Left hindlimb (tissue), 1 donor: ENCODE measurements at regions not wholly inside any gene's neighbourhood (a gene's known extent, or its start where the extent isn't known, plus 50 kb on each side); places are given as distances from the start of the nearest gene placed in this dataset.

Experiments
- DNase-seq: peaks from one replicate; pipeline ENCODE4 v3.0.0-alpha.2; 2018

DNA sequence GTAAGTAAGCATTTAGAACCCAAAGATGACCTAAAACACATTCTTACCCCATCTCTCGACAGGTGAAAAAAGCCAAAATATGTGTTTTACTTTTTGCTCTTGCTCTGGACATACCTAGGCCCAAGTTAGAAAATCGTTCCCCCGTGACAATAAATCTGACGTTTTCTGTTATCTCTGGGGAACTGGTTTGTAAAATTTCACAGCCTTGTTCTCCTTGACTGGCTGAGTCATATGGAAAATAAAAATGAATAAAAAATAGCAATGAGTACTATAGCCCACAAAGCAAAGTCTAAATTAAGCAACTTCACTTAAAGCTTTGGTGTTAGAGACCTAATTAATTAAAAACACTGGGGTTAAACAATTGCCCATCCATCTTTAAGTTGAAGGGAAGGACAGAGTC, 286.9 kb upstream of the CLINT1 start:
- DNase-seq, result no peak

DNA sequence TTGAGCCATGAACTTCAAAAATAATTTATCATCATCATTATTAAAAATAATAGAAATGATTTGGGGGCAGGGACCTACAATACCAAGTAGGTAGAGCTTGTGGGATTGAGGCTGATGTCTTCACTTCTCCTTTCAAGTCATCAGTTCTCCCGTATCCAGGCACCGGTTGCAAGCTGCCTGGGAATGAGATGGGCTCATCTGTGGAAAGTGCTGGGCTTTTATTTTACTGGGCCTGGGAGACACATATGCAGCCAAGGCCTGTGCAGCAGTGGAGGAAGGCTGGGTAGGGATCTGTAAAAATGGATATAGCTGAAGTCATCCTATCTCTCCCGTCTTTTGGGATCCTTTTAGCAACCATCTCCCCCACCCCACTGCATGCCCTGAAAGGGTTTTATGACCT, 284.1 kb upstream of the CLINT1 start:
- no peak for DNase-seq

- no peak for DNase-seq
Observed at GRCh38 chr5:158142156-158142555, 283.2 kb upstream of the CLINT1 start.

GRCh38 chr5:158140120-158140731, 281.3 kb upstream of the CLINT1 start:
- DNase-seq, result no peak

- no peak for DNase-seq
Observed at GRCh38 chr5:158139161-158139560, 280.2 kb upstream of the CLINT1 start.

DNA sequence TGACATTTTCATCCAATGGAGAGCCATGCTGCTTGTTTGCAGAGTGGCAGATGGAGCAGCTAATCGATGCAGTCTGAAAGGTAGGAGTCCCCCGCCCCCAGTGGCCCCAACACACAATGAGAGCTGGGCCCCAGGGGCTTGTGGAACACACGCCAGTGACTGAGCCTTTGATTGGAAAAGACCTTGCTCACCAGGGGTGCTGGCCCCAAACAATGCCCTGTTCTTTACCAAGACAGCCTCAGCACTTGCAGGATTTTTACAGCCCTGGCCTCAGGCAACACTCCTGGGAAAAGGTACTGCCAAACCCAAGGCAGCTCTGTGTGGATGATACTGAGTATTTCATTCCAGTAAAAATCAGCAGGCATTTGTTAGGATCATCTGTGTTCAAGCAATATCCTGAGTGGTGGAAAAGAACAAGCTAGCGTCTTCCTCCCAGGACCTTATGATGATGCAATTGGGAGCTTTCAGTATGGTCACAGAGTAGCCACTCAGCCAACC, 276.8 kb upstream of the CLINT1 start:
- peak; percentile 34 for DNase-seq

GRCh38 chr5:158133369-158133768, 274.4 kb upstream of the CLINT1 start:
- no peak for DNase-seq

- no peak for DNase-seq
Observed at GRCh38 chr5:158127536-158127935, 268.6 kb upstream of the CLINT1 start.

DNA sequence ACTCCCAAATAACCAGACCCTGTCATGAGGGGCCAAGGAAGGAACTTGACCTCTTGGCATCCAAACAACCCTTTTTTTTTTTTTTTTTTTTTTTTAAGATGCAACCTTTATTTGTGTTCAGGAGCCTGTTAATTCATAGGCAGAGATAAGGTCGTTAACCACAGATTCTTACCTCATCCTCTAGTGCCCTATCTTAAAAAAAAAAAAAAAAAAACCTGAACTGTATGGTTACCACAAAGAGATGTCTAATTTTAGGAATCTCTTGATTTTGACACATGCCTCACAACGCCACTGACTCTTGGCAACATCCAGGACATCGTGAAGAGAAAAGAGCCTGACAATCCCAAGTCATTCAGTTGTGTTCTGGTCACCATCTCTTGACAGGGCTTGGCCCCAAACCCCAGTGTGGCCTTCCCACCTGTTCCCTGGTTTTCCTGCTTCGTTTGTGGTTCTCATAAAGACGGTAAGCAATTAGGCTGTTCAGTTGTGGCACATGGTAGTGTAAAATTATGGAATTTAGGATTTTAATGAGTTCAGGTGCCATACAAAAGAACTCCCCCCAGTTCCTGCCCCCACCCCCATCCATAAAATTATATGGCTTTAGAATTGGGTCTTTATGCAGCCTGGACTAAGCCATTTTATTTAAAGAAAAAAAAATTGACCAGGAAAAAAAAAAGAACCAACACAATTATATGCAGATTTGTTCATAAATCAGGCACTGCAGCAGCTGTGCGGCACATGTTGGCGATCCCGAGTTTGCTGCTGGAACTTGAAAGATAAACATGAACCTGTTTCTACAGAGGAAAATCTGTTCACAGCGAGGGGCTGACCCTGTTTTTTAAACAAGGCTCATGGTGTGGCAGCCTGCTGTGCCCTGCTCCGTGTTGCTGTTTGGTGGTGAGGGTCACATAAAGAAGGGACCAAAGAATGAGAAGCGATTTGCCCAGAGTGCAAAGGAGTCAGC, 267.8 kb upstream of the CLINT1 start:
- peak; percentile 34 for DNase-seq

DNA sequence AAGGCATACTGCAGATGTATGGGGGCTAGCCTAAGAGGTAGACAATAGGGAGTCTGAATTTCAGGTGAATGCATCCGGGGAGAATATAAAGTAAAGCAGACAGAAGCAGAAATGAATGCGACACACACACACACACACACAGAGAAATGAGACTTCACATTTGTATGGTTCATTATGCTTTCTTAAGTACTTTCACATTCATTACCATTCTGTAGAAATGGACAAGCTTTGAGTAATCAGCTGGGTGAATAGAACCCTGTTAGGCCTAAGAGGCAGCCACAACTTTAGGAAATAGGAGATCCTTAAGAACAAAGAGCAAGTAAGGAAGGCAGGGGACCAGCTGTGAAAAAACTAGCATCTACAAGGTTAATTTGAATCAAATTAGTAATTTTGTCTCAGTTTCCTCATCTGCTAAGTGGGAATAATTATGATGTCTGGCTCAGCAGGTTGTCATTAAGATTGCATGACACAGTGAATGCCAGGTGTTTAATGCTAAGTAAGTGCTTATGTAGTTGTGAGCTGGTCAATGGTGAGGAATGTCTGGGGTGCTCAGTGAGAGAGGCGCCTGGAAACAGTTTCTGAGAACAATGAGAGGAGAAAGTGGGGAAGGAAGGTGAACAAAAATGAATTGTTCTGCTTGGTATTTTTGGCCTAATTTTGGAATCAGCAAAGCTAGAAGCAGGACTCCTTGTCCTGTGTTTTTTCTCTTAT, 265.8 kb upstream of the CLINT1 start:
- no peak for DNase-seq

GRCh38 chr5:158123595-158123994, 264.6 kb upstream of the CLINT1 start:
- no peak for DNase-seq

DNA sequence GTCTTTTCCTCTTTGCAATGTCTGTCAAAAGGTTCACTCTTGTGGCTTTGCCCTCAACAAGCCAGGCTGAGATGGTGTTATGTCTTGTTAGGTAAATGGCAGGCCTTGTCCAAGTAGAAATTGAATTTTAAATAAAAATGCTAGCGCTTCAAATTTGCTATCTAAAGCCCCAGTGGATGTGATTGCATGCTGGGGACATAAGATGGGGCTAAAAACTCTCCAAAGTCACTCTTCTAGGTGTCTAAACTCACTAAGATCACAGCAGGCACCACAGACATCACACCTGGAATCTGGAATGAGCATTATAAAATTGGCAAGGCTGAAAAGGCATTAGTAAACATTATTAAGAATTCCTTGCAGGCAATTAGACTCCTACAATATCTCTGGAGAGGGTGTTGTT, 262.7 kb upstream of the CLINT1 start:
- DNase-seq, result no peak

DNA sequence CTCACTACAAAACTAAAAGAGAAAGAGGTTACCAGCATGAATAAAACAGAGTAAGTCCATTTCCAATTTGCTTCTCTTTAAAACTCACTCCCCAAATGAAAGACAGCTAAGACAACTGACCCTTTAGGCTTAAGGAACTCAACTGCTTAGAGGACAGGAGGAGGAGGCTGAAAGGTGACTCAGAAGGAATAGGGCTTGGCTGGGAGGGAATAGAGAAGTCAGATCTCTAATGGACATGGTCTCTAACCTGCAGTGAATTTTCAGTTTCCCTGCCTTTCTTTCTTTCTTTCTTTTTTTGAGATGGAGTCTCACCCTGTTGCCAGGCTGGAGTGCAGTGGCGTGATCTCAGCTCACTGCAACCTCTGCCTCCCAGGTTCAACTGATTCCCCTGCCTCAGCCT, 261.8 kb upstream of the CLINT1 start:
- no peak for DNase-seq

DNA sequence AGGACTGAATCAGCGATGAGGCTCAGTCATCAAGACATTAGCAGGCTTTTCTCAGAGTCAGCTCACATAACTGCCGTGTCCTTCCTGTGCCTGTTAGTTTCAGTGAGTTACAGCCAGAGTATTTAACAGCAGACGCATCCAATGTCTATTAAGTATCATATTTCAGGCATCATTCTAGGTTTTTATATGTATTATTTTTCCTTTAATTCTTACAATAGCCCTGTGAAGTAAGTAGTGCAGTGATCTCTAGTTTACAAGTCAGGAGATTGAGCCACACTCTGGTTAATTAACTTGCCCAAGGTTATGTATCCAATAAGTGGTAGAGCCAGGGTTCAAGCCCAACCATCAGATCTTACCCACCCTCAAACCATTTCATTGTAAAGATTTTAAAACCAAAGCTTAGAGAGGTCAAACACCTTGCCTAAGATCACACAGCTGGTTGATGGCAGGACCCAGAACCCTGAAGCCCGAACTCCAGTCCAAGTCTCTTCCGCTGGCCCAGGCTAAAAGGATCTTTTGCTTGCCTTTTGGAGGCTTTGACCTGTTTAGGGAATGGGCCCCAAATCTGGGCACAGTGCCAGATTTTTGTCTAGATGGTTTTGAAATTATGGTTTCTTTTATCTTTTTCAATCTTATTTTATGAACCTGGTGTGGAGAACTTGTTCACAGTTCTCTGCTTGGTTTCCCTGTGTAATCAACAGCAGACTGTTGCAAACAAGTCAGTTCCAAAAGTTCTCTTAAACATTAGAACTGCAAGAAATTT, 261.2 kb upstream of the CLINT1 start:
- no peak for DNase-seq

GRCh38 chr5:158117467-158118160, 258.7 kb upstream of the CLINT1 start:
- DNase-seq, result no peak

GRCh38 chr5:158116965-158117364, 258.0 kb upstream of the CLINT1 start:
- DNase-seq, result no peak

DNA sequence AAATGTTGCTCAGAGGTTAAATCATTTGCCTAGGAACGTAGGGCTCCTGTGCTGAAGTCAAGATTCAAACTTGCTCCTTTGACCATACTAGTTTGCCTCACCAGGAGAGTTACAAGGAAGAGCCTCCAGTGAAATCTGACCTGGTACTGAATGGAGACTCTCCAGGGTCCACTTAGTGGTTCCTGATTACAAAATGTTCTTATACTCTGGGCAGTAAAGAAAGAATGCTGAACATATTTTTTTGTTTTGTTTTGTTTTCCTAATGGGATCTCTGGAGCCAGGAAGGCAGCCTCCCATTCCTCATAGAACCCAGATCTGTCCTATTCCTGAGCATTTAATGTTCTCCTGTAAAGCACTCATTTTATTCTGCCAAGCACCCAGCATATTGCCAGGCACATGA, 256.5 kb upstream of the CLINT1 start:
- DNase-seq, result no peak

DNA sequence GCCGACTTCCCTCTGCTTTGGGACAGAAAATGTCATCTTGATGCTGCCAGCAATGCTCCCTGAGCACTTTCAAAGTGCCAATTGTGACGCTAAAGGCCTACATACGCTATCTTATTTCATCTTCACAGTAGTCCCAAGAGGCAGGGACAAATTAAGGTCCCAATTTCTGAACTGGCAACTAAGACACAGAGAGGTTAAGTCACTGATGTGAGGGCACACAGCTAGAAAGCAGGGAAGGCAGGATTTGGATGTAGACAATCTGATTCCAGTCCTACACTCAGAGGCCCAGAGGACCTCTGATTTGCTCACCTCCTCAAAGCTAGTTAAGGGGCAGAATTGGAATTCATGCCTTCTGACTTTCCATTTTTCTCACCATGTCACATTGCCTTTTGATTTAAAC, 249.2 kb upstream of the CLINT1 start:
- no peak for DNase-seq

DNA sequence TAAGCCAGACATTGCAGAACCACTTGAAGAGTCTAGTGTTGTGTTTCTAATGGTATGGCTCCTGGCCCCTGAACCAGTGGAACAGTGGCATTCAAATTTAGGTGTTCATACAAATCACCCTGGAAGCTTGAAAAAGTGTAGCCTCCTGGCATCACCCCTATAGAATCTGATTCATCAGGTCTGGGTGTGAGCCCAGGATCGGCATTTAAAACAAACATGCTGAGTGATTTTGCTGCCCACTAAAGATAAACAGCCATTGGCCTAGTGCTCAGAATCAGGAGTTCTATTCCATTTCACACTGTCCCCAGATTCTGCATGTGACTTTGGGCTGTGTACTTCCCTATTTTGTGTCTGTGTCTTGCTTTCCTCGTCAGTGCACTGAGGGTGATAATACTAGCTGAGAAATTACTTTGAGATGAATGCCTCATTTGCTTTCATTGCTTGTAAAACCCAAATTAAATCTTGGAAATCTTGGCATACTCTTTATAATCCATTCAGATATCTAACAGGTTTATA, 241.5 kb upstream of the CLINT1 start:
- no peak for DNase-seq

GRCh38 chr5:158099571-158100105, 240.7 kb upstream of the CLINT1 start:
- no peak for DNase-seq

DNA sequence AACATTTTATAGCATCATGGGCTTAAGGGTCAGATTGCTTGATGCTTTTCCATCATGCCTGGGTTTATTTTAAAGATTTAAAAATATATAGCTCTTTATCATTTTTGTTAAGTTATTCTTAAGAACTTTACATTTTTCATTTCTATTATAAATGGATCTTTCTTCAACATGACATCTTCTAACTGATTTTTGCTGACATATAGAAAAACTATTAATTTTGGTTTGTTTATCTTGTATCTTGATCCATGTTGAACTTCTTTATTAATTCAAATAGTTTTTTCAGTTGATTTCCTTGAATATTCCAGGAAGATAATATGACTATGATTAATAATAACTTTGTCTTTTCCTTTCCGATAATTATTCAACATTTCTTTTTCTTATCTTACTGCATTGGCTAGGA, 237.9 kb upstream of the CLINT1 start:
- DNase-seq, result no peak

DNA sequence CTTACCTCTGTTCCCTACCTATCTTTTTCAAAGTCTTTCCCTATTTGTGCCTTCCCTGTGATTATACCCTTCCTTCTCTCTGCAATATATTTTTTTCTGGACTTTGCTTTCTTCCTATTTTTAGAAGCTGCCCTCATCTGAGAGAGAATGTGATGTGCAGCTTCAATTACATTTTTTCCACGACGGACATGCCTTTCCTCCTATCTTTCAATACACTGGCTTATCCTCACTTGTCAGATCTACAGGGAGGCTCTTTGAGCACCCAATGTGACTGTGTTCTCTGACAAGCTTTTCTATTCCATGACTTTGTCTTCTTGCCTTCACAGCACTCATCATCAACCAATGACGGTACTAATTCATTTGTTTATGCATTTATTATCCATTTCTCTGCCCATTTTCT, 227.9 kb upstream of the CLINT1 start:
- DNase-seq, result no peak
